AG08396 (cell line): ENCODE measurements at regions not wholly inside any gene's neighbourhood (a gene's known extent, or its start where the extent isn't known, plus 50 kb on each side); places are given as distances from the start of the nearest gene placed in this dataset.
"Not testable (repeated sequence)": the region's sequence is repeated elsewhere in the genome, so short reads cannot be mapped to it uniquely, and the experiment has no call there.

Experiments used
- DNase-seq: peaks from one replicate; pipeline ENCODE4 v3.0.0; 2012; ENCODE audit warnings: low spot score, mixed read lengths

GRCh38 chr7:66458991-66459390, 169.7 kb upstream of the KCTD7 start:
- not testable (repeated sequence) for DNase-seq

- DNase-seq = not testable (repeated sequence)
Measured at GRCh38 chr7:66459783-66460413, 168.8 kb upstream of the KCTD7 start.

- DNase-seq = no peak
Measured at GRCh38 chr7:66460921-66461361, 167.7 kb upstream of the KCTD7 start.

- not testable (repeated sequence) for DNase-seq
Measured at GRCh38 chr7:66461397-66461796, 167.3 kb upstream of the KCTD7 start.

GRCh38 chr7:66462831-66463230, 165.8 kb upstream of the KCTD7 start:
- not testable (repeated sequence) for DNase-seq

GRCh38 chr7:66464059-66464458, 164.6 kb upstream of the KCTD7 start:
- DNase-seq = no peak

GRCh38 chr7:66466081-66466600, 162.5 kb upstream of the KCTD7 start:
- no peak for DNase-seq

- no peak for DNase-seq
Measured at GRCh38 chr7:66467887-66468286, 160.8 kb upstream of the KCTD7 start.

GRCh38 chr7:66473064-66473463, 155.6 kb upstream of the KCTD7 start:
- DNase-seq = not testable (repeated sequence)

GRCh38 chr7:66474441-66474840, 154.2 kb upstream of the KCTD7 start:
- DNase-seq = no peak

GRCh38 chr7:66476056-66476455, 152.6 kb upstream of the KCTD7 start:
- DNase-seq = not testable (repeated sequence)

- DNase-seq = not testable (repeated sequence)
Measured at GRCh38 chr7:66477822-66478397, 150.8 kb upstream of the KCTD7 start.

GRCh38 chr7:66481229-66481628, 147.5 kb upstream of the KCTD7 start:
- not testable (repeated sequence) for DNase-seq

GRCh38 chr7:66489065-66489464, 139.6 kb upstream of the KCTD7 start:
- not testable (repeated sequence) for DNase-seq

GRCh38 chr7:66489741-66490140, 138.9 kb upstream of the KCTD7 start:
- not testable (repeated sequence) for DNase-seq

- DNase-seq = not testable (repeated sequence)
Measured at GRCh38 chr7:66490979-66491378, 137.7 kb upstream of the KCTD7 start.

- not testable (repeated sequence) for DNase-seq
Measured at GRCh38 chr7:66492405-66492804, 136.3 kb upstream of the KCTD7 start.

- peak; percentile 98 for DNase-seq
Measured at GRCh38 chr7:66493235-66494205, 135.2 kb upstream of the KCTD7 start.

- DNase-seq = no peak
Measured at GRCh38 chr7:66497346-66497745, 131.3 kb upstream of the KCTD7 start.

- no peak for DNase-seq
Measured at GRCh38 chr7:66500087-66500486, 128.6 kb upstream of the KCTD7 start.

- DNase-seq = no peak
Measured at GRCh38 chr7:66502230-66503035, 126.2 kb upstream of the KCTD7 start.

GRCh38 chr7:66503036-66503370, 125.7 kb upstream of the KCTD7 start:
- DNase-seq = no peak
